PC-9 (cell line): ENCODE measurements at regions not wholly inside any gene's neighbourhood (a gene's known extent, or its start where the extent isn't known, plus 50 kb on each side); places are given as distances from the start of the nearest gene placed in this dataset.

Source experiments
- BruUV-seq: library from RNA; stranded (reverse); fragments of 400-500 nt; replicated peaks from 2 replicates; lab custom pipeline; 2021; lab: Mats Ljungman, UMichigan
- CTCF ChIA-PET: fragments of 300-600 bp; sonication (Branson Sonifier 250); formaldehyde crosslinking; loops from one replicate; lab custom pipeline; 2022; ENCODE audit warnings: antibody characterized with exemption; lab: Charles Lee
- POLR2A ChIA-PET: fragments of 300-600 bp; sonication (Branson Sonifier 250); formaldehyde crosslinking; loops from one replicate; lab custom pipeline; 2022; ENCODE audit warnings: antibody characterized with exemption; ENCODE audit not compliant: unreplicated experiment; lab: Charles Lee
- DNase-seq, 2 experiments: peaks; one replicate each; pipeline versions ENCODE4 v3.0.0 to v3.0.0-alpha.2; 2015 to 2022; ENCODE audit warnings: mixed read lengths in 1 of 2
- H2AFZ ChIP-seq: fragments of 200-600 bp; sonication (generic); 2 replicates; pipeline ENCODE4 v1.8.1; 2017; ENCODE audit warnings: antibody characterized with exemption
- H3F3A ChIP-seq: fragments of 200-600 bp; sonication (generic); 2 replicates; pipeline ENCODE4 v1.8.1; 2017; ENCODE audit warnings: antibody characterized with exemption, mild to moderate bottlenecking, low read depth; ENCODE audit not compliant: insufficient read depth
- H3K27ac ChIP-seq: fragments of 200-600 bp; sonication (generic); 2 replicates; pipeline ENCODE4 v1.6.1; 2016; ENCODE audit warnings: mixed run types
- H3K27me3 ChIP-seq: fragments of 200-600 bp; sonication (generic); 2 replicates; pipeline ENCODE4 v1.6.1; 2016; ENCODE audit warnings: low read depth, mixed run types; ENCODE audit not compliant: insufficient read depth
- H3K36me3 ChIP-seq: fragments of 200-600 bp; sonication (generic); 2 replicates; pipeline ENCODE4 v1.6.1; 2016; ENCODE audit warnings: low read depth, mixed run types
- H3K4me1 ChIP-seq: fragments of 200-600 bp; sonication (generic); replicated peaks from 2 replicates; pipeline ENCODE4 v1.6.1; 2016; ENCODE audit warnings: mixed run types; ENCODE audit not compliant: insufficient read depth
- H3K4me2 ChIP-seq: fragments of 200-600 bp; sonication (generic); 2 replicates; pipeline ENCODE4 v1.6.1; 2017; ENCODE audit warnings: mixed run types
- H3K4me3 ChIP-seq: fragments of 200-600 bp; sonication (generic); 2 replicates; pipeline ENCODE4 v1.6.1; 2016; ENCODE audit warnings: mixed run types
- H3K79me2 ChIP-seq: fragments of 200-600 bp; sonication (generic); 2 replicates; pipeline ENCODE4 v1.6.1; 2017; ENCODE audit warnings: low read depth, mixed run types
- H3K9me2 ChIP-seq: fragments of 200-600 bp; sonication (generic); 2 replicates; pipeline ENCODE4 v1.8.1; 2017; ENCODE audit warnings: mild to moderate bottlenecking; ENCODE audit not compliant: insufficient read depth
- H3K9me3 ChIP-seq: fragments of 200-600 bp; sonication (generic); 2 replicates; pipeline ENCODE4 v1.8.1; 2016; ENCODE audit warnings: low read depth; ENCODE audit not compliant: insufficient read depth
- H4K20me1 ChIP-seq: fragments of 200-600 bp; sonication (generic); 2 replicates; pipeline ENCODE4 v1.8.1; 2017; ENCODE audit not compliant: insufficient read depth
- EZH2 ChIP-seq: fragments of 200-600 bp; sonication (generic); IDR thresholded peaks from 2 replicates; pipeline ENCODE4 v1.8.0; 2017; ENCODE audit warnings: antibody characterized with exemption, low read depth
- intact Hi-C: fragments of 100-400 bp; cut with micrococcal nuclease; formaldehyde crosslinking; loops from one replicate; pipeline ENCODE4 v1.10.0; 2022; ENCODE audit not compliant: unreplicated experiment
- TF ChIP-seq, protein P1 (sequence below): fragments of 200-600 bp; sonication (generic); conservative IDR thresholded peaks from 2 replicates; pipeline ENCODE4 v1.6.1; 2017; ENCODE audit warnings: mixed run types, antibody characterized with exemption, mild to moderate bottlenecking, moderate library complexity

DNA sequence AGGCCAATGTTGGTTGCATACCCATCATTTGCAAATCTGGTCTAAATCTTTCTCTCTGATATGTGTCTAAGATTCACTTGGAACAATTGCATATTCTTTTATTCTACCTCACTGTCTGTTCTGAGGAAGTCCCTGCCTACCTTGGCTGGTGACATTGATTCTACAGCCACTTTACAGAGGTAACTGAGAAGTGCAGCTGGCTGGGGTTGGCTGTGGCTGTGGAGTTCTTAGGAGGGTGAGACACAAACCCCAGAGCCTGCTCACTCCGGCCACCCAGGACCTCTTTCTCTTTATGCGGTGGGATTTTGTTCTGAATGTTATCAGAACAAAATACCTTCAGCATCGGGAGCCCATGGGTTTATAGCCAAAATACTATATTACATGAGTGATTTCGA, 54.5 kb upstream of the IRS2 start:
- DNase-seq, result no peak
- ChIA-PET POLR2A (interaction anchor here (0.6 kb wide), 1 partner anchor 565 kb away, joined by 6 read pairs; no protein-coding TSS in a partner anchor), CTCF (no interaction called here)
- Histone ChIP-seq H3K27ac (peak overlapping the region; percentile 86), H3K9me3 (no peaks in the 10 kb centered on the region), H3K4me1 (peaks cover 28% of the 10 kb centered on the region), H2AFZ (no peak overlapping the region), H3K36me3 (no peaks in the 10 kb centered on the region), H3K4me3 (no peak overlapping the region), H3K9me2 (no peaks in the 10 kb centered on the region), H3F3A (peaks cover 22% of the 10 kb centered on the region), H3K79me2 (no peaks in the 10 kb centered on the region), H3K4me2 (peak overlapping the region; percentile 77), H3K27me3 (no peaks in the 10 kb centered on the region), H4K20me1 (no peaks in the 10 kb centered on the region)
- intact Hi-C loops, result loop anchor here (1.0 to 2.0 kb wide), 3 partner anchors 28 to 46 kb away; no protein-coding TSS in a partner anchor
- BruUV-seq, result no TSS peak
- TF ChIP-seq EZH2, result no peak
- TF ChIP-seq, protein P1, sequence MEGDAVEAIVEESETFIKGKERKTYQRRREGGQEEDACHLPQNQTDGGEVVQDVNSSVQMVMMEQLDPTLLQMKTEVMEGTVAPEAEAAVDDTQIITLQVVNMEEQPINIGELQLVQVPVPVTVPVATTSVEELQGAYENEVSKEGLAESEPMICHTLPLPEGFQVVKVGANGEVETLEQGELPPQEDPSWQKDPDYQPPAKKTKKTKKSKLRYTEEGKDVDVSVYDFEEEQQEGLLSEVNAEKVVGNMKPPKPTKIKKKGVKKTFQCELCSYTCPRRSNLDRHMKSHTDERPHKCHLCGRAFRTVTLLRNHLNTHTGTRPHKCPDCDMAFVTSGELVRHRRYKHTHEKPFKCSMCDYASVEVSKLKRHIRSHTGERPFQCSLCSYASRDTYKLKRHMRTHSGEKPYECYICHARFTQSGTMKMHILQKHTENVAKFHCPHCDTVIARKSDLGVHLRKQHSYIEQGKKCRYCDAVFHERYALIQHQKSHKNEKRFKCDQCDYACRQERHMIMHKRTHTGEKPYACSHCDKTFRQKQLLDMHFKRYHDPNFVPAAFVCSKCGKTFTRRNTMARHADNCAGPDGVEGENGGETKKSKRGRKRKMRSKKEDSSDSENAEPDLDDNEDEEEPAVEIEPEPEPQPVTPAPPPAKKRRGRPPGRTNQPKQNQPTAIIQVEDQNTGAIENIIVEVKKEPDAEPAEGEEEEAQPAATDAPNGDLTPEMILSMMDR, result no peak

DNA sequence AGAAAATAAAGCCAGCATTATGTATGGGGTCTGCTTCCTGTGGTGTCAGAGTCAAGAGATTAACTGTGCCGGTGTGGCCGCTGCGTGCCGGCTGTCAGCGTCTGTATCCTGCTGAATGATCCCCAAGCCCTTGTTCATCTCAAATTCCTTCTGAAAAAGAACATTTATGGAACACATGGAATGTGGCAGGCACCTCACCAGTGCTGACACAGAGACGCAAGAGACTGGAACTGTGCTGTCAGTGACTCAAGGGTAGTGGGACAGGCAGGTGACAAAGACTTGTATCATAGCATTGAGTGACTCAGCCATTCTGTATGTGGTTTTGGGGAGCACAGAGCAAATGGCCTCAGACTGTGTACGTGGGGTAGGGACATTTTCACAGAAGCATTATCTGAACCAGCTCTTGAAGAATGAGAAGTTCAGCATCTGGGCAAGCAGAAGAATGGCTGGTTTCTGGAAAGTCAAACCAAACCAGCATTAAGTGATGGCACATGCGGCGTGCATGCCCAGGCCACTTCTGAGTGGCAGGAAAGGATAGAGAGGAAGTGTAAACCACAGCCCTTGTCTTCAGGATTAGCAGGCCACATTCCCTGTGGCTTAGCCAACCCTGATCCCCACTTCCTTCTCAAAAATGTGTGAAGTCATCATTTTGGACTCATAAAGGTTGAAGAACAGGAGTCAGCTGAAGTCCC, 54.0 kb upstream of the IRS2 start:
- ChIA-PET CTCF (no interaction called here), POLR2A (interaction anchor here (0.6 kb wide), 1 partner anchor 564 kb away, joined by 6 read pairs; no protein-coding TSS in a partner anchor)
- H3K9me3 ChIP-seq, result no peaks in the 10 kb centered on the region
- peak overlapping the region; percentile 25; the same call in 1 of the 2 replicates for H3K4me3 ChIP-seq
- DNase-seq, result peak; percentile 60 to 94
- peaks cover 28% of the 10 kb centered on the region for H3K4me1 ChIP-seq
- H3K4me2 ChIP-seq, result peak overlapping the region; percentile 77
- peak overlapping the region; percentile 55; the same call in 1 of the 2 replicates for H2AFZ ChIP-seq
- H3K36me3 ChIP-seq, result no peaks in the 10 kb centered on the region
- no peaks in the 10 kb centered on the region for H3K9me2 ChIP-seq
- TSS peak; percentile 77 for BruUV-seq
- H3F3A ChIP-seq, result peaks cover 22% of the 10 kb centered on the region
- TF ChIP-seq, protein P1, result no peak
- TF ChIP-seq EZH2, result no peak
- H3K79me2 ChIP-seq, result no peaks in the 10 kb centered on the region
- H3K27ac ChIP-seq, result peak overlapping the region; percentile 86
- no peaks in the 10 kb centered on the region for H4K20me1 ChIP-seq
- H3K27me3 ChIP-seq, result no peaks in the 10 kb centered on the region
- intact Hi-C loops, result loop anchor here (1.0 to 2.0 kb wide), 3 partner anchors 28 to 46 kb away; no protein-coding TSS in a partner anchor

DNA sequence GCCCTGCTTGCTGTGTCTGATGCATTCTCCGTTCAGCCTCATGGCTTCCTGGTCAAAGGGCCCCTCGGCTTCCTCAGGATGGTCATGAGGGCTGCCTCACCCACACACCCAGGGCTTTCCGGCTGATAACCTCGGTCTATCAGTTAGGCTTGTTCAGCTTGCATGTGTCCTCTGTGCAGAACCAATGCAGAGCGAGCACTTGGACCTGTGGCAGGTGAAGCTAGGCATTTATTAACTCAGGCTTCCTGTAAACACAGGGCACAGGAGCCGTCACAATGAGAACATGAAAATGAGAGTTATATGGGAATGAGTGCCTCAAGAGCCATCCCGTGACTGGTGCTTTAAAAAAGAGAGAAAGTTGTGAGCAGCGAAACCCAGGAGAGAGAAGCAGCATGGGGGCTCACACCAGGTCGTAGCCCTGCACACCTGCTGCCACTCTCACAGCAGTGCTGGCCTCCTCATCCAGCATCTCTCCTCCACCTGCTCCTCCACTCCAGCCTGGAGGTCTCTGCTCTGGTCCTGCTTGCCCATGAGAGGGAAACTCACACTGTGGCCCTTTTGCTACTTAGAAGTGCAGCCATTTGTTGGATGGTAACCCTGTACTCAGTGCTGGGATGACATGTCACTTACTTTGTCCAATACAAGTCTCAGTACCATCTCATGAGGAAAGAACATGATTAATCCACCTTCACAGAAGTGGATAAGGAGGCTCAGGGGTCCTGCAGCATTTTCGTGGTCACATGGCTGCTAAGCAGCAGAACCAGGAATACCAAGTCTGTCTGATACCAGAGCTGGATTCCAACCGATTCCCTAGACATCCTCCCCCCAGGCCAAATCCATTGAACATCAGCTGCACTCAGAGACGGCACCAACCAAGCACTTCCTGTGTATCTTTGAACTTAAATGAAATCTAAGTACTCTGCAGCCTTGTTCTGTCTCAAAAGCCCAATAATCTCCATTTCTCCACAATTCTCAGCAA, 50.5 kb upstream of the IRS2 start:
- H3K4me3 ChIP-seq, result no peak overlapping the region
- TF ChIP-seq EZH2, result no peak
- TF ChIP-seq, protein P1, result no peak
- ChIA-PET POLR2A (no interaction called here), CTCF (no interaction called here)
- H2AFZ ChIP-seq, result no peak overlapping the region
- no peaks in the 10 kb centered on the region for H3K79me2 ChIP-seq
- H4K20me1 ChIP-seq, result no peaks in the 10 kb centered on the region
- H3K9me3 ChIP-seq, result no peaks in the 10 kb centered on the region
- H3K27me3 ChIP-seq, result no peaks in the 10 kb centered on the region
- peaks cover 22% of the 10 kb centered on the region for H3F3A ChIP-seq
- peaks cover 28% of the 10 kb centered on the region for H3K4me1 ChIP-seq
- no peak for DNase-seq
- BruUV-seq, result no TSS peak
- no peaks in the 10 kb centered on the region for H3K36me3 ChIP-seq
- no peak overlapping the region for H3K4me2 ChIP-seq
- no peak overlapping the region for H3K27ac ChIP-seq
- intact Hi-C loops, result no loop called here
- H3K9me2 ChIP-seq, result no peaks in the 10 kb centered on the region
